Immature natural killer cell (primary cell): ENCODE measurements at regions not wholly inside any gene's neighbourhood (a gene's known extent, or its start where the extent isn't known, plus 50 kb on each side); places are given as distances from the start of the nearest gene placed in this dataset.
"Not testable (repeated sequence)": the region's sequence is repeated elsewhere in the genome, so short reads cannot be mapped to it uniquely, and the experiment has no call there.

ENCODE experiments used
- DNase-seq, 3 donors: peaks; one replicate each; pipeline ENCODE4 v3.0.0; 2022; ENCODE audit warnings: mixed read lengths in 1 of 3
- H3K27ac Mint-ChIP-seq, 6 donors: one replicate each; pipeline ENCODE4 v1.8.0; 2020; ENCODE audit warnings: mixed read lengths in 6 of 6, mild to moderate bottlenecking in 5 of 6, inconsistent platforms in 4 of 6, moderate library complexity in 3 of 6
- H3K27me3 Mint-ChIP-seq, 3 donors: one replicate each; pipeline ENCODE4 v1.8.0; 2020 to 2021; ENCODE audit warnings: low read depth in 3 of 3, mild to moderate bottlenecking in 3 of 3, mixed read lengths in 3 of 3, moderate library complexity in 3 of 3, inconsistent platforms in 1 of 3
- H3K36me3 Mint-ChIP-seq, 3 donors: one replicate each; pipeline ENCODE4 v1.8.0; 2020; ENCODE audit warnings: mixed read lengths in 3 of 3, inconsistent platforms in 2 of 3, mild to moderate bottlenecking in 2 of 3
- H3K4me1 Mint-ChIP-seq, 2 donors: one replicate each; pipeline ENCODE4 v1.8.0; 2020; ENCODE audit warnings: inconsistent platforms in 2 of 2, mild to moderate bottlenecking in 2 of 2, mixed read lengths in 2 of 2, moderate library complexity in 1 of 2
- H3K4me3 Mint-ChIP-seq, 5 donors: one replicate each; pipeline ENCODE4 v1.8.0; 2020; ENCODE audit warnings: mild to moderate bottlenecking in 5 of 5, mixed read lengths in 5 of 5, inconsistent platforms in 3 of 5, moderate library complexity in 3 of 5
- H3K9me3 Mint-ChIP-seq, 6 donors: one replicate each; pipeline ENCODE4 v1.8.0; 2020; ENCODE audit warnings: mild to moderate bottlenecking in 6 of 6, mixed read lengths in 6 of 6, inconsistent platforms in 4 of 6, moderate library complexity in 3 of 6

DNA sequence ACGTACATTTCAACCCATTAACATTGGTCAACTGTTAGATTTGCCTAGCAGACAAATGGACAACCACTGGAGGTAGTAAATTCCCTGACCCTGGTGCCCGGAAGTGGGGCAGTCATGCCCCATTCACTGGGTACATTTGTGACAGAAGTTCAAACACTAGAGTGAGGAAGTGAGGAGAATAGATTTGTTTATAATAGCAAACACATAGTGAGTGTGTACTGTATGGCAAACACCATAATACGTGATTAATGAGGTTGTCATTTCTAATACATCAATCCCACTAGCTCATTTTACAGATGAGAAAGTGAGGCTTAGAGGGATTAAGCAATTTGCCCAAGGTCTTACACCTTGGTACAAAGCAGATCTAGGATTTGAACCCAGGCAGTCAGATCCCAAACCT lies 181.9 kb upstream of the MKLN1 start:
- Mint-ChIP-seq H3K27ac (no peak overlapping the region), H3K36me3 (no peaks in the 10 kb centered on the region), H3K4me1 (no peaks in the 10 kb centered on the region), H3K27me3 (peaks cover 0 to 2% (median 0%) of the 10 kb centered on the region in 3 donors), H3K4me3 (no peak overlapping the region), H3K9me3 (no peaks in the 10 kb centered on the region)
- DNase-seq, result no peak

DNA sequence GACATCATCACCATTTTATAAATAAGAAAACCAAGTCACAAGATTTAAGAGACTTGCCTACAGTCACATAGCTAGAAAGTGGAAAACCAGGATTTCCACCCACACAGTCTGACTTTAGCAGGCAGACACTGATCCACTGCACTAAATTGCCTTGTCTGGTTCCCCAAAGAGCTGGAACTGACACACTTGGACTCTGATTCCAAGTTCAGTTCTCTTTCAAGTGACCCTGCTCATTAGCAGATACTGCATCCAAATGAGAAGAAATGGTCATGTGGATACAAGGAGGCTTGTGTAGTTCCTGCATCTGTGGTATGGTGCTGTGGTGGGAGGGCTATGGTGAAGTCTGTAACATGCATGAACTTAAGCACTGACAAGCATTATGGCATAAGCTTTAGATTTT lies 180.1 kb upstream of the MKLN1 start:
- no peaks in the 10 kb centered on the region for H3K9me3 Mint-ChIP-seq
- no peaks in the 10 kb centered on the region for H3K36me3 Mint-ChIP-seq
- no peaks in the 10 kb centered on the region for H3K4me1 Mint-ChIP-seq
- no peak overlapping the region for H3K4me3 Mint-ChIP-seq
- no peak overlapping the region for H3K27ac Mint-ChIP-seq
- no peak for DNase-seq
- no peaks in the 10 kb centered on the region for H3K27me3 Mint-ChIP-seq

- no peaks in the 10 kb centered on the region for H3K9me3 Mint-ChIP-seq
- H3K27me3 Mint-ChIP-seq, result peaks cover 0 to 2% (median 1%) of the 10 kb centered on the region in 3 donors
- no peaks in the 10 kb centered on the region for H3K4me1 Mint-ChIP-seq
- no peak overlapping the region for H3K4me3 Mint-ChIP-seq
- DNase-seq, result no peak
- H3K36me3 Mint-ChIP-seq, result no peaks in the 10 kb centered on the region
- no peak overlapping the region for H3K27ac Mint-ChIP-seq
These were observed 179.4 kb upstream of the MKLN1 start for GRCh38 chr7:131148258-131148657.

DNA sequence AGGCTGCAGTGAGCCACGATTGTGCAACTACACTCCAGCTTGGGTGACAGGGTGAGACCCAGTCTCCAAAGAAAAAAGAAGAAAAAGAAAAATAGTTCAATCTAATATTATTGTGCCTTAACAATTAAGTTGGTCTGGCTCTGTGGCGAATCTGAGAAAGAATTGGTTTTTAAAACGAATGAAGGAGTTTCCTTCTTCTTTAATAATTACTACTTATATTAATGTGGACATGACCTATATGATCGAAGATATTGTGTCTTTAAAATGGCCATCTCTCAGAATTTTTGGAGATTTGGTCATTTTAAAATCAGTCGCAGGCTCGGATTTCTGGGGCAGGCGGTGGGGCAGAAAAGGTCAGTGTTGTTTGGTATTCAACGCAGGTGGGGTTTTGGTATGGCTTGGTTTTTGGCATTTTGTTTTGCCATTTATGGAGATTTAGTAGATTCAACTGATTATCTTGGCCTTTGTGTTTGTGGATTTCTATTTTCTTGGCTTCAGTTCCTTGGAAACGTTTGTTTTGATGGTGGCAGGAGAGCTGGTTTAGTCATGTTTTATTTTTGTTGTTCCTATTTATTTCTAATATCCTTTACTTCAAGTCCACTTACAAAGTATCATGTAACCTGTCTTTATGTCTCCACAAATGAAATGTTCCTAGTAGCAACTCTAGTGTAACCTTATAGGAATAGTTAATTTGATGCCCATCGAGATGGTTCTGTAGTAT lies 178.8 kb upstream of the MKLN1 start:
- no peak for DNase-seq
- Mint-ChIP-seq H3K36me3 (no peaks in the 10 kb centered on the region), H3K27me3 (peaks cover 0 to 2% (median 1%) of the 10 kb centered on the region in 3 donors), H3K27ac (no peak overlapping the region), H3K4me1 (no peaks in the 10 kb centered on the region), H3K9me3 (no peaks in the 10 kb centered on the region), H3K4me3 (no peak overlapping the region)

- Mint-ChIP-seq H3K36me3 (no peaks in the 10 kb centered on the region), H3K9me3 (no peaks in the 10 kb centered on the region), H3K4me3 (no peak overlapping the region), H3K27me3 (peaks cover 0 to 2% (median 1%) of the 10 kb centered on the region in 3 donors), H3K27ac (no peak overlapping the region), H3K4me1 (no peaks in the 10 kb centered on the region)
- DNase-seq, result no peak
These were observed 178.3 kb upstream of the MKLN1 start for GRCh38 chr7:131149429-131149773.

DNA sequence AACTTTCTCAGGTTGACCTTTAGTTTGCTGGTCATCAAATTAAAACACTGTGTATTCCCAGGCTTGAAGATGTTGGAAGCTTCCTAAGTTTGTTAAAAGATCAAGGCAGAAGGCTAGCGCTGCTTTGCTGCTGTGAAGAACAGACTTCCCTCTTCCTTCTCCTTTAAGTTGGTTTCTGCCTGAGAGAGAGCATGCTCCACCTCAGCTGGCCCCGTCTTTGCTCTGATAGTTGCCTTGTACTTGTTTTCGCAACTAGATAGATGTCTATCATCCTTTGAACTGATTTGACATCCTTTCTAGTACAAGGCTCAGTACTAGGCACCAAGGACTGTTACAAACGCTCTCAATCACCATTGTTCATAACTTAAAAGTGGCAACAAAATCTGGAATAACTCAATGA lies 177.8 kb upstream of the MKLN1 start:
- H3K27me3 Mint-ChIP-seq, result peaks cover 0 to 2% (median 1%) of the 10 kb centered on the region in 3 donors
- H3K4me3 Mint-ChIP-seq, result no peak overlapping the region
- no peaks in the 10 kb centered on the region for H3K36me3 Mint-ChIP-seq
- H3K27ac Mint-ChIP-seq, result no peak overlapping the region
- H3K4me1 Mint-ChIP-seq, result no peaks in the 10 kb centered on the region
- no peak for DNase-seq
- H3K9me3 Mint-ChIP-seq, result no peaks in the 10 kb centered on the region

DNA sequence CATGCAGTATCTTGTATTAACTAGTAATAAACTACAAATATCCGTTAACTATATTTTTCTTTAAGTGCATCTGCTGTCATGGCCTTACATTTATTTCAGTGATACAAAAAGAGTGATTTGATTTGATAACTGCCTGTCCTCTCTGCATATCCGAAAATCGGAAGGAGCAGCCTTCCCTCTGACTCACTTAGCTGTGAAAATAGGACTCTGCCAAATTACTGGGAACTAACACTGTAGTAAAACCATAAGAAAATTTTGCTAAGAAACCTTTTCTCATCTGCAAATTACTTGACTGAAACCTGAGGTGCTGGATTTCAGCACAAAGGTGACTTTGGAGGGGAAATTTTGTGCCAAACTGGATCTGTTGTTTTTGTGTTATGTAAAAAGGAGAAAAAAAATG lies 176.6 kb upstream of the MKLN1 start:
- Mint-ChIP-seq H3K36me3 (no peaks in the 10 kb centered on the region), H3K4me3 (no peak overlapping the region), H3K9me3 (no peaks in the 10 kb centered on the region), H3K4me1 (no peaks in the 10 kb centered on the region), H3K27ac (no peak overlapping the region), H3K27me3 (peaks cover 0 to 5% (median 1%) of the 10 kb centered on the region in 3 donors)
- no peak for DNase-seq

GRCh38 chr7:131152766-131153165 lies 174.9 kb upstream of the MKLN1 start:
- Mint-ChIP-seq H3K36me3 (no peaks in the 10 kb centered on the region), H3K27me3 (peaks cover 0 to 5% (median 1%) of the 10 kb centered on the region in 3 donors), H3K4me3 (no peak overlapping the region)

GRCh38 chr7:131154380-131154779 lies 173.3 kb upstream of the MKLN1 start:
- no peaks in the 10 kb centered on the region for H3K36me3 Mint-ChIP-seq
- H3K27me3 Mint-ChIP-seq, result peaks cover 0 to 5% (median 1%) of the 10 kb centered on the region in 3 donors
- H3K4me3 Mint-ChIP-seq, result no peak overlapping the region
- no peak for DNase-seq
- H3K27ac Mint-ChIP-seq, result no peak overlapping the region
- no peaks in the 10 kb centered on the region for H3K9me3 Mint-ChIP-seq
- no peaks in the 10 kb centered on the region for H3K4me1 Mint-ChIP-seq

More at GRCh38 chr7:131152766-131153165, 174.9 kb upstream of the MKLN1 start:
- no peaks in the 10 kb centered on the region for H3K9me3 Mint-ChIP-seq
- H3K27ac Mint-ChIP-seq, result no peak overlapping the region
- H3K4me1 Mint-ChIP-seq, result no peaks in the 10 kb centered on the region
- DNase-seq, result no peak

DNA sequence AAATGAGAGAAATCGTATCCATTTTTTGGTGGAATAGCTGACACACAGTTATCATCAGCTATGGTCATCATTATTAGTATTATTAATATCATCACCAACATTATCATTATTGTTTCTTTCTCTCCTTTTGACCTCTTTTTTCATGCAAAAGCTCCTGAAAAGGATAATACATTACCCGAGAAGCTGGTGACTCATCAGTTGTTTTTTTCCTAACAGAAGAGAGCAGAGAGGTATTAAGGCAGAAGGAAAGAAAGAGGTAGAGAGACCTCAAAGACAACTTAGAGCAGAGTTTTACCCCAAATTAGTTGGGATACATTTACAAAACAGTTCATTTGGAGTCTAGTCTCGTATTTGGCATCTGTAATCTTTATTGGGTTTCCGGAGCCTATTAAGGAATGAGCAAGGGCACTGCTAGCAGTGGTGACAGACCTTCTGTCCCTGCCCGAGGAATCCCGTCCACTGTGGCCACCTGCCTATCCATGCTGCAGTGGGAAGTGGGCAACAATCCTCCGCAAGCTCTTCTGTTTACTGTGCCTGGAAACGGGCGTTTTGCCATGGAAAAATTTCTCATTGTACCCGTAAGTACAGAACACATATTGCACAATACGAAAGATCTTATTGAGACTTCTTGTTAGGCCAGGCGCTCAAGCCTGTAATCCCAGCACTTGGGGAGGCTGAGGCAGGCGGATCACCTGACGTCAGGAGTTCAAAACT lies 170.0 kb upstream of the MKLN1 start:
- H3K36me3 Mint-ChIP-seq, result no peaks in the 10 kb centered on the region
- no peak overlapping the region for H3K4me3 Mint-ChIP-seq
- H3K9me3 Mint-ChIP-seq, result no peaks in the 10 kb centered on the region
- H3K4me1 Mint-ChIP-seq, result no peaks in the 10 kb centered on the region
- no peak overlapping the region for H3K27ac Mint-ChIP-seq
- DNase-seq, result no peak
- H3K27me3 Mint-ChIP-seq, result peaks cover 1 to 5% (median 3%) of the 10 kb centered on the region in 3 donors

- not testable (repeated sequence) for H3K9me3 Mint-ChIP-seq, H3K4me1 Mint-ChIP-seq, H3K27ac Mint-ChIP-seq, H3K27me3 Mint-ChIP-seq, DNase-seq, H3K36me3 Mint-ChIP-seq, H3K4me3 Mint-ChIP-seq
These were observed 169.4 kb upstream of the MKLN1 start for GRCh38 chr7:131158244-131158636.

DNA sequence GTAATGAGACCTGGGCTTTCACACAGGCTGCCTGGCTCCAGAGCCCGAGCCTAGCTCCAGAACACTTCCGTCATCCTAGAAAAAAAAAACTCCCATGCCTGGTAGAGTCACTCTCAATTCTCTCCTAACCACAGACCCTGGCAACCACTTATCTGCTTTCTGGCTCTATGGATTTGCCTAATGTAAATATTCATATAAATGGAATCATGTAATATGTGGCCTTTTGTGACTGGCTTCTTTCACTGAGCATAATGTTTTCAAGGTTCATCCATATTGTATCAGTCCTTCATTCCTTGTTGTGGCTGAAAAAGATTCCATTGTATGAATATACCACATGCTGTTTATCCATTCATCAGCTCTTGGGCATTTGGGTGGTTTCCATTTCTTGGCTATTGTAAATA lies 167.7 kb upstream of the MKLN1 start:
- no peaks in the 10 kb centered on the region for H3K36me3 Mint-ChIP-seq
- H3K27ac Mint-ChIP-seq, result no peak overlapping the region
- DNase-seq, result no peak
- no peak overlapping the region for H3K4me3 Mint-ChIP-seq
- no peaks in the 10 kb centered on the region for H3K9me3 Mint-ChIP-seq
- no peaks in the 10 kb centered on the region for H3K4me1 Mint-ChIP-seq
- peaks cover 0 to 4% (median 3%) of the 10 kb centered on the region in 3 donors for H3K27me3 Mint-ChIP-seq

DNA sequence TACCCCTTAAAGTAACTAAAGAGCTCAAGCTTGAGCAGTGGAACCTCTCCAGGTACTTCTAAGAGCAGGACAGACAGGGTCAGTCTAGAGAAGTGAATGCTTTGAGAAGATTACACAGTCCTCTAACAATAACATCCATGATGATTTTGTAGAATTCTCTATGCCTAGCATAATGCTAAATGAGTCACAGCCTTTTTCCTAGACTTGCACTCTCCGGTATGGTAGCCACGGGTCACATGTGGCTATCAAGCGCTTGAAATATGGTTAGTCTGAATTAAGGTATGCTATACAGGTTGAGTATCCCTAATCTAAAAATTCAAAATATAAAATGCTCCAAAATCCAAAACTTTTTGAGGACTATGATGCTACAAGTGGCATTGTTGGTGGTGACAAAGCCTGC lies 166.6 kb upstream of the MKLN1 start:
- peaks cover 0 to 3% (median 2%) of the 10 kb centered on the region in 3 donors for H3K27me3 Mint-ChIP-seq
- no peaks in the 10 kb centered on the region for H3K4me1 Mint-ChIP-seq
- DNase-seq, result no peak
- no peaks in the 10 kb centered on the region for H3K9me3 Mint-ChIP-seq
- no peak overlapping the region for H3K4me3 Mint-ChIP-seq
- H3K27ac Mint-ChIP-seq, result no peak overlapping the region
- H3K36me3 Mint-ChIP-seq, result no peaks in the 10 kb centered on the region

GRCh38 chr7:131164025-131164925 lies 163.4 kb upstream of the MKLN1 start:
- Mint-ChIP-seq H3K4me1 (no peaks in the 10 kb centered on the region), H3K27ac (no peak overlapping the region), H3K9me3 (no peaks in the 10 kb centered on the region), H3K36me3 (no peaks in the 10 kb centered on the region), H3K27me3 (peaks cover 0 to 3% (median 2%) of the 10 kb centered on the region in 3 donors), H3K4me3 (no peak overlapping the region)
- no peak for DNase-seq
